Activated CD4-positive, alpha-beta T cell treated with anti-CD3 and anti-CD28 coated beads, Interleukin-10, Interleukin-2, amounts not matched to agents 100 ng/mL and 50 ng/mL, durations not matched to agents 16 hours and 8 hours (primary cell): ENCODE measurements at regions not wholly inside any gene's neighbourhood (a gene's known extent, or its start where the extent isn't known, plus 50 kb on each side); places are given as distances from the start of the nearest gene placed in this dataset.
"Not testable (repeated sequence)": the region's sequence is repeated elsewhere in the genome, so short reads cannot be mapped to it uniquely, and the experiment has no call there.

Source experiments
- DNase-seq: peaks from one replicate; pipeline ENCODE4 v3.0.0-alpha.2; 2020

DNA sequence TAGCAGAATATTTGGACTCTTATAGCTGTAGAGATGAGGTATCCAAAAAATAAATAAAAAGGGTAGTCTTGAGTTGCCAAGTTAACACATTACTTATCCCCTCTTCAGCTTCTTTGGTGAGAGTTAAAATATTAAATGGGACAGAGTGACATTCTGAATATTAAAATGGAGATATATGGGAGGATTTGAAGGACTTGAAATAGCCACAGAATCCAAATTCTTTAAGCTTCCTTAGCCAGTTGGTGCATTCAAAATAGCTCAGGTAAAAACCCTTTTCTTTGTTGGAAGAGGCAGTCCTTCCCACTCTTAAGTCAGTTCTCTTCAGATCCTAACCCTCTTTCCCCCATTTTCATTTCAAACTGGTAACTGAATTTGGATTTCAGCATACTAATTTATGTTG is 130.1 kb upstream of the KLF12 start:
- no peak for DNase-seq

DNA sequence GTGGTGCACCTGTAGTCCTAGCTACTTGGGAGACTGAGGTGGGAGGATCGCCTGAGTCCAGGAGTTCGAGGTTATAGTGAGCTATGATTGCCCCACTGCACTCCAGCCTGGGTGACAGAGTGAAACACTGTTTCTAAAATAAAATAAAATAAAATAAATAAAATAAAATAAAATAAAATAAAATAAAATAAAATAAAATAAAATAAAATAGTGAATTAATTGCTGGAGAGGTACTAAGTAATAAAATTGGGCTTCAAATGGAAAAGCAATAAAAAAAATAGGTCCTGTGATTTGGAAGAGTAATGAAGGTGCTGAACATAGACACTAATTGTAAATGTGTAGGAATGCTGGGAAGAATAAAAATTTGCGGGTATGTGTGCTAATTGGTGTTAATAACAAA is 126.2 kb upstream of the KLF12 start:
- DNase-seq = not testable (repeated sequence)

DNA sequence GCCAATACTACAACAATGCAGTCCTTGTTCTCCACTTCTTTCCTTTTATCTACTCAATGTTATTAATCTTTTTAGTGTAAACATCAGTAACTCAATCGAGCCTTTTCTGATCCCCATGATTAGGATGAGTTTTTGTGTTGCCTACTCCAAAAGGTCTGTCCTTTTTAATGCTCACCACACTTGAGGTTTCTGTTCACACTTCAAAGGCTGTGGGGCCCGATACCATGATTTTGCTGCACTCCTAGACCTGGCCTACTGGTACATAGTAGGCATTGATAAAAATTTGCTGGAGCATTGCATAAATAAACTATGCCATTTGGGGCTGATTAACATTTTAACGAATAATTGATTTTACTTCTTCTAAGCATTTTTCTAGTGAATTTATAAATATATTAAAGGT is 125.4 kb upstream of the KLF12 start:
- DNase-seq = no peak

DNA sequence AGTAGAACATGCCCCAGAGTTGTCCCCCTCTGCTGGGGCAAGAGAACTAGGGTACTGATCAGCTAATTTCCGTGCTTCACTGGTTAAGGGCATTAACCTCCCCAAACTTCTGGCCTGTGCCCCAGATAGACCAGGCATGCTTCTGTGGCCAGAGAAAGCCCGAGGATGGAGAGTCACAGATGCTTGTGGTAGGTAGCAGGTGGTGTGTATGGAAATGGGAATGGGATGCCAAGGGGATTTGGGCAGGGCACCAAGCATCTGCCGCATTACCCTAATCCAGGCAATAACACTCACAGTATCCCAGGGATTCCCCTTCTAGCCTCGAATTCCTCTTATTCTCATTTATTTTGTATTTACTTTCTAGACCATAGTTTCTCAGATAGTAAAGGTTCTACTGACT is 124.8 kb upstream of the KLF12 start:
- no peak for DNase-seq

DNA sequence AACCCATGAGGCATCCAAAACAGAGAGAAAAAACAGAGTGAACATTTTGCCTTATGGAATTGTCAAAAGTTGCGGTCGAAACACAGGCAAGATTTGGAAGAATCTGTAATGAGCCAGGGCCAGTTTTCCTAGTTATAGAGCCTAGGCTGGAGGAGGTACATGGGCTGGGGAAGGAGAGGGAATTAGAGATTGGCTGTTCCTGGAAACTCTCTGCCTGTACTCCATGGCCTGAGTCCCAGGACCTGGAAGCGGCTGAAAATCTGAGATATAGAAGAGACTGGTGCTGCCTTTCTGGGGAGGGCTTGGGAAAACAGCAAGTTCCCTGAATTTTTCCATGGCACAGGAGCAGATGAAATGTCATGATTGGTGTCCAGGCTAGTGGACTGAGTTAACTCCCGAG is 122.8 kb upstream of the KLF12 start:
- DNase-seq = no peak

DNA sequence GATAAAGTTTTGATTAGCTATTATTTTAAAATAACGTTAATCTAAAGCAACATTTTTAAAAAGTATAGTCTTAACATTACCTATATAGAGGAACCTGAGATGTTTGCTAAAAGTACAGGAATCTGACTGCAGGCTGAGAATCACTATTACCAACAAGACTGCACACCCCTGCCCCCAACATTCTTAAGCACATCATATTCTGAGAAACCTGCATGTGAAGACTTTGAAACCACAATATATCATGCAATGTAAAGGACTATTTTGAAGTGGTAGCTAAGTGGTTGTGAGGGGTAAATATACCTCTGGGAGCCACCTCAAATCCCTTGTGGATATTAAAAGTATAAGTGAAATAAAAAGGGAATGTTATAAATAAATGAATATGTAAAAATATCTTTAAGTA is 119.0 kb upstream of the KLF12 start:
- DNase-seq = no peak

DNA sequence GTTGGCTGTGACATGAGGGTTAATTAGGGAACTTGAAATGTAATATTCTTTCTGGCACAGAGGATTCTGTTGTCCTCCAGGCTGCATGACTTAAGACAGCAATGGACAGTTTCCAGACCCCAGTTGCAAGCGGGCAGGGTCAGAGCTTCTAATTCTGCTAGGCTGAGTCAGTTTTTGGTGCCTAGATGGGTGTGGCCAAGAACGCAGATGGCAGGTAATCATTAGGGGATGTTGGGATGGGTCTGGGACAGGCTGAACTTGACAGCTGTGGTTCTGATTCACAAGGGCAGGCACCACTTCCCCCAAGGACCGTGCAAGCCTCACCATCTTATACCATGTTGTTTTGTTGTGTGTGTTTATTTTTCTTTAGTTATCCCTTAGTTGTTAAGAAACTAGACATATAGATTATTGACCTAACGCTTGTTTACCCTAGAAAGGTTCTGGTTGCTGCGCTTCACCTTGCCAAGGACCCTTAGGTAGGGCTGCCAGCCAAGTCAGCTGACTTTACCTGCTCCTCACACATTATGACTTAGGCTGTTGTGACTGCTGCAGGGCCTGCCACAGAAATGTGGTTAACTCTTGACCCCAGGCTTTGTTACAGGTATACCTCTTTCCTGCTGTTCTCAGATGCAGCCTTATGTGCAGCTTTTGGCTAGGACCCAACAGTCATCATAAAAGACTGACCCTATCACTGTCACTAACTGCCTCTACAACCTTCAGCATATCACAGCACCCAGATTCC is 117.7 kb upstream of the KLF12 start:
- DNase-seq = no peak

DNA sequence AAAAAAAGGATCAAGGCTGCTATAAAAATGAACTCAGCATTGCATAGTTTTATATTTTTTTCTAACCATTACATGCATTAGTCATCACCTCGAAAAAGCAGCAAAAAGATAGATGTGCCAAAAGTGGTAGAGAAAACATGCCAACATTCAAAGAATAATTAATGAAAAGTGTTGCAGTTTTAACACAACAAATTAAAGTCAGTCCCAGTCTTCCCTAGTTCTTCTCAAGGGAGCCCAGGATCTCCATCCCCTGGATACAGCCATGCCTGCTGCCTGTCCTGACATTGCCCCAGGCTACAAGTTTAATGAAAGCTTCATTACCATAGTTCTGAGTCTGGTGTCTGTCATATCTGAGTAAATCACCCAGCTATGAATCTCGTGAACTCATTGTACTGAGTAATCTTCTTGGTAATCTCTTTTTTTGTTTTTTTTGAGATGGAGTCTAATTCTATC is 116.6 kb upstream of the KLF12 start:
- no peak for DNase-seq

DNA sequence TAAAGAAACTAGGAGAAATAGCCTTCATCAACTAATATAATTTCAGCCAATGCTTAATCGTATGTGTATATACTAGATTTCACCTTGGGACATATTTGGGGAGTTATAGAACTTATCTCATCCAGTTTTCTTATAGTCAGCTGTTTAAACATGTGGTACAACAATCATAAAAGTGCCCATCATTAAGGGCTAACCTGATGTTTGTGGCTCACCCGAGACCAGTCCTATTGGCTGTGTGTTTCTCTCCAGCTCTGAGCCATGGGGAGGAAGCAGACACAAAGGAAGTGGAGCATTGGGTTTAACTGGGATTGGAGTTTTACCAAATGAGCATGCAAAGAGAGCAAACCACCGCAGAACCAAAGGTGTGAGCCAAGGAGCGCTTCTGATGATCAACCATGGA is 114.3 kb upstream of the KLF12 start:
- DNase-seq = no peak

DNA sequence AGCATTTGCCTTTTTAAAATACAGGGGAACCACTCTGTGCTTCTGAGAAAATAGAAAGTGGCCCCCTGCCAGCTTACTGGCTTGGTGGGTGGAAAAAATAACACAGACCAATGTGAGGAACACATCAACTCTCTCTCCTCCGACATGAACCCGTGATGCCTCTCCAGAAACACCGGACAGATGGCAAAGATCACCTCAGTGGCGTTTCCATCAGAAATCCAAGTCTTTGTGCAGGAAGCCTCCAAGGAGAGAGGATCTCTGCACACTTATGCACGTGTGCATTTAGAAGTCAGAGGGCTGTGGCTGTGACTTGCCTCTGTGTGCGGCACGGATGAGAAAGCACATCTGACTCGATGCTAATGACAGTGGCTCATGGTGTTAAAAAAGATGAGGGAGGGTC is 112.3 kb upstream of the KLF12 start:
- DNase-seq = no peak

DNA sequence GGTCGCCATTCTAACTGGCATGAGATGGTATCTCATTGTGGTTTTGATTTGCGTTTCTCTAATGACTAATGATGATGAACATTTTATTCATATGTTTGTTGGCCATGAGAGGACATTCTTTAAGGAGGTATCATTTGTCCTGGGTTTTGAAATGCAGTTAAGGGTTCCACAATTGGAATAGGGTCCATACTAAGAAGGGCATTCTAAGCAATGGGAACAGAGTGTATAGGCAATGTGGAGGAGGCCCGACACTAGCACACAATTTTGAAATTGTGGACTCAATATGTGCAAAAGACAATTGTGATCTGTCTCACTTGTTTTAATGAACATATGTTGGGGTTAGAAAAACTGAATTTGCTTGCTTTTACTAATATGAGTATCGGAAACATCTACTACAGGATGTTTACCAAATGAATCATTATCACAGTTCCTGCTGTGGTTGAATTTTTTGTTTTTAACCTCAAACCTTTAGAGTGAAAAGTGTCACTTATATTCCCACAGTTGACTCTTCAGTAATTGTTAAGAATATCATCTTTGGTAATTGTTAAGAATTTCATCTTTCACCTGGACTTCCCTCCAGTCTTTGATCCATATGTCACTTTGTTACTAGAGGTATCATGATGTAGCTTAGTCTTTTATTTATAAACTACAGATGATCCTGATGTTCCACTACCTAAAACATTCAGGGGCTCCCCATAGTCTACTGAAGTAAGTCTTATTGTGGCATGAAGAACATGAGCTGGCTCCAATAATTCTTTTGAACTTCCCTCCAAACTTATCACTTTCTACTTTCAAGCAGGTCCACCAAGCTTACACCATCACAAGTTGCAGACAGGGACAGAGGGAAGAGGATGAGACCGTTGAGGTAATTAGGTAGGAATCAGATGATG is 109.7 kb upstream of the KLF12 start:
- peak; percentile 73 for DNase-seq

DNA sequence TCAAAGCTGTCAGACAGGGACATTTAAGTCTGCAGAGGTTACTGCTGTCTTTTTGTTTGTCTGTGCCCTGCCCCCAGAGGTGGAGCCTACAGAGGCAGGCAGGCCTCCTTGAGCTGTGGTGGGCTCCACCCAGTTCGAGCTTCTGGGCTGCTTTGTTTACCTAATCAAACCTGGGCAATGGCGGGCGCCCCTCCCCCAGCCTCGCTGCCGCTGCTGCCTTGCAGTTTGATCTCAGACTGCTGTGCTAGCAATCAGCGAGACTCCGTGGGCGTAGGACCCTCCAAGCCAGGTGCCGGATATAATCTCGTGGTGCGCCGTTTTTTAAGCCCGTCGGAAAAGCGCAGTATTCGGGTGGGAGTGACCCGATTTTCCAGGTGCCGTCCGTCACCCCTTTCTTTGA is 107.1 kb upstream of the KLF12 start:
- not testable (repeated sequence) for DNase-seq

DNA sequence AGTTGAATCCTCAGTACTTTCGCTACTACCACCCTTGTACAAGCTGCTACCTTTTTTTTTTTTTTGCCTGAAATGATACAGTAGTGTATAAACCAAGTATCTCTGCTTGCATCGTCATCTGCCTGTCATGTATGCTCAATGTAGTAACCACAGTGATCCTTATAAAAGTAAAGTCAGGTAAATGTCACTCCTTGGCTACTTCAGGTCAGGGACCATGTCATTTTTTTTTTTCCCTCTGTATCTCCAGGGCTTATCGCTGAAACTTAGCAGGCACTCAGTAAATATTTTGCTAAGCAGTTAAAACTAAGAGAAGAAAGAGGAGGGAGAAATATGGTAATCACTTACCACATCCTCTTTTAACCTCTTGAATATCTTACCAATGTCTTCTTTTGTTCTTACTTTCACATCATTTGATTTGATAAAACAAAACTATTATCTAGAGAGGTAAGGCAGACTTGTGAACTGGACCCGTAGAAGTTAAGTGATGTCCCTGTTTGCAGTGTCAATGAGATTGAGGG is 96.8 kb upstream of the KLF12 start:
- DNase-seq = peak; percentile 4

DNA sequence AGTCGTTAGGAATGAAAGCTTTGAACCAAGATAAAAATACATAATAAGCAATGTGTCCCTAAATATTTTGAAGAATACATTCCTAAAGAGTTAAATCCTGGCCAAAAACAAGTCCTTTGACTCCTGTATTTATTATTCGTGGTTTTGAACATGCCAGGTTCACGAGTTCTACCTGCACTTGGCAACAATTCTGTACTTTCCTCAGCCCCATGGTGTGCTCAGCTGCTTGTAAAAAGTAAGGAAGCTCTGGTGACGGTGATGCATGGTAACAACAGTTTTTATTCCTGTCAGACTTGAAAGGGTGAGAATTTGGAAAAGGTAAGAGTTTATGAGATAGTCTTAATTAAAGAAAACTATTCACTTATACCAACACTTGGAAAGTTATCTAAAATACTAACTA is 95.0 kb upstream of the KLF12 start:
- no peak for DNase-seq

DNA sequence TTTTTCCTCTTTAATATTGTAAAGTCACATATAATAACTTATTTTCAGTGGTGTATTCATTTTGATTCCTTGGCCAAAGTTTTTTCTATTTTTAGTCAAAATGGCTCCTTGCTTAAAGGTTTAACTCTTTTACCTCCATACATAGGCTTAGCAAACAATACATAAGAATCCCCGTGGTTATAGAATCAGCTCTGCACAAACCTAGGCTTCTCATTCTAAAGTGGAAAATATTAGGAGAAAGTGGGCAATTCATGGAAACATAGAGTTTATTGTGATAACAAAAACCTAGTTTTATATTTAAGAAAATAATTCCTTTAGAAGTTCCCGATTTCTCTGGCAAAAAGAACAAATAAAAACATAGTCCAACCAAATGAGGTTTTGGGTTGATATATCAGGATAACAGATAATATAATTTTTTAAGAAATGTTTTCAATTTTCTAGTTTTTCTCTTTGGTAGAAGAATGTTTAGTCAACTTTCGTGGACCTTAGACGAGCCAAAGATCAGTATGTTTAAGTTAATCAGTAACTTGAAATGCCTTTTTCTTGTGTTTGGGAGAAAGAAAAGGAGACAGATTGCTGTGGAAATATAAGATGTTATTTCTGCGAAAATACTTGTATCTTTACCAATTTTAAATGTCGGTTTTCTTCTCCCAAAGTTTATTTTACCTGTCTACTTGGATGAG is 93.4 kb upstream of the KLF12 start:
- DNase-seq = no peak

DNA sequence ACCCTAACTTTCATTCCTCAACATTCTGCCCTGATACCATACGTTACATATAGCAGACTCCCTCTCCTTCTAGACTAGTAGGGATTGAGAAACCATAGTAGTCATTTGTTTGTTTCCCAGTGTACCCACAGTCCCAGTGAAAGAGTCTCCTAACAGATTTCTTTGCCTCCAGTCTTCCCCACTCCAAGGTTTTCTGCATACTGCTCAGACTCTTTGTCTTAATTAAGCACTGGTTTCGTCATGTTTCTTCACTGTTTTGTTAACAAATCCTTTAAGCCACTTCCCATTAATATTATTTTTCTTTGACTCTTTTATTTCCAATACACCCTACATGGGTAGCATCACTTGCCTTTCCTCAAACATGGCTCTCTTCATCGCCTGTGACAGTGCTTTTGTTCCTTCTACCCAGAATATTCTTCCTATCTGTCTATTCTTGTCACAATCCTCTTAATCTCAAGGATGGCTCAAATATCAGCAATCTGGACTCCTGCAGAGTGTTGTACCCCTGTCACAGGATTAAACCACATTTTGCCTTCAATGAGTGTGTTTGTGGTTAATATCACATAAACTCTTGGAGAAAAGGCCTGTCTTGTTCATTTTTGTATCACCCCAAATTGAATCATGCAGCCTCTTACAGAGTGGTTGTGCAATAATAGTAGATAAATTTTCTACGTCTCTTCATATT is 92.7 kb upstream of the KLF12 start:
- DNase-seq = no peak

DNA sequence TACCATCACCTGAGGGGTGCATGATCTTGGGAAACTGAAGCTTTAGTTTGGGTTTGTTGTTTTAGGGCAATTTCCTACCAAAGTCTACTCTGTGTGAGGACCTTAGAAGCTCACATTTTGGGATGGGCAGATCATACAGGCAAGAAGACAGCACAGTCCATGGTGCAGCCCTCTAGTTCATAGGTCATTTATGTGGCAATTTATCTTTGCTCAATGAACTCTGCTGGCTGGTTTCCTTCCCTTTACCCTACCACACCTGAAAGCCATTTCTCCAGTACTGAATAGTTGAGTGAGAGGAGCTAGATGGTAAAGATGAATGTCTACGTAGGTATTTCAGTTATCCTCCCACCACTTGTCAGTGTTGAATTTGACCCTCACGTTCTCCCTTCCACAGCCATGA is 87.5 kb upstream of the KLF12 start:
- no peak for DNase-seq

DNA sequence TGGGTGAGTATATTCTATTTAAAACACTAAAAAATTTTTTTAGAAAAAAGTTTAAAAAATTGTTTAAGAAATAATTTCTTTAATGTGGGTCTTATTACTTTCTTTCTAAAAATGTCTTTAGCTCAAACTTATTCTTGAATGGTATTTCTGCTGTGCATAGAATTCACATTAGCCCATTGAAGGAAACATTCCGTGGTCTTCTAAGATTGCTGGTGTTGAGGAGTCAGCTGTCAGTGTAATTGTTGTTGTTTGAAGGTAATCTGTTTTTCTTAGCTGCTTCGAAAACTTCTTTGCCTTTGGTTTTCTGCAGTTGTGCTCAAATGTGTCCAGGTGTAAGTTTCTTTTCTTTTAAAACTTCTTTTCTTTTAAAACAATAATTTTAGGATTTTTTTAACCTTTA is 85.4 kb upstream of the KLF12 start:
- DNase-seq = no peak

DNA sequence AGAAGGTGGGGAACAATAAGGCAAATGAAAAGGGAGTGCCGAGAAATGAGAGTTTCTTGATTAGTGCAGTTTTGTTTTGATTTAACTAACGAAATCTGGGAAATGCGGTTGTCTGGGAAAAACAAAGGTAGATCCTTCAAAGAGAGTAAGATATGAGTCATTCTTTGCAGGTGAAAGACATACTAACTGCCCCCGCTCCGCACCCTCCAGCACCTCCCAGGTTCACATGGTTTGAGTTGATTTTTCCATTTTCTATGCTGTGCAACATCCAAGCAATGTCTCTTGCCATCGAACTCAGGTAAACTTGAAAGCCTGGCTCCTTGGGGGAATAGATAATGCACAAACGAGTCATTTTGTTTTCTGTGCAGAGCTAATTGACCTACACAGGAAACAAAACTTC is 84.1 kb upstream of the KLF12 start:
- no peak for DNase-seq

DNA sequence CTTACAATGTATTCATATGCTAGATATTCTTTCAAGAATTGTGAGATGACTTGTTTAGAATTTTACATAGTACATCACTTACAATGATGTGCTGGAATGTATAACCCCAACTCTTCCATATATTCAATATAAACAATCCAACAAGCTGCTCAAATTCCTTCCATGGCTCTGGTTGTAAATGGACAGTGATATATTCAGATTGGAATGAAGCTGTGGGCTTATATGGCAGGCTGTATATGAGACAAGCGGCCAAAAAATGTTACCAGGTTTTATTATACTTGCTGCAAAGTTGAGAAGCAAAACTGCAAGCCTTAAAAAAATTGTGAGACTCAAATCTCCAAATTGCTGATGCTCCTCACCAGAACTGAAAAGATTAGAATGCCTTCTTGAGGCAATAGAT is 83.6 kb upstream of the KLF12 start:
- DNase-seq = no peak

DNA sequence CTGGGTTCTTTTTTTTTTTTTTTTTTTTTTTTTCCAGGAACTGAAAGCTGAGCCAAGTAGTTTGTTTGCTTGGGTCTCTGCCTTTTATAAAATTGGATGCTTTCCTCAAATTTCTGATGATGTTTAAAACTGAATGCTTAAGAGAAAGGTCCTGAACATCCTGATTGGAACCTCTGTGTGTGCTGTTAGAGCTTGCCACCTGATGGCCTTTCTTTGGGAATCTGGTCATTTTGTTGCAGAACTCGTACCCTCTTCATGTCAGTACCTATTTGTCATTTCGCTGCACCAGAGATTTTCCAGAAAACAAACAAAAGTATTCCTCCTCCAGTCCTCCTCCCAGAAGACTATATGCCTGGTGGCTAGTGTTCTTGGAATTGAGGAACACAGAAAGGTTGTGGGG is 81.2 kb upstream of the KLF12 start:
- DNase-seq = no peak

DNA sequence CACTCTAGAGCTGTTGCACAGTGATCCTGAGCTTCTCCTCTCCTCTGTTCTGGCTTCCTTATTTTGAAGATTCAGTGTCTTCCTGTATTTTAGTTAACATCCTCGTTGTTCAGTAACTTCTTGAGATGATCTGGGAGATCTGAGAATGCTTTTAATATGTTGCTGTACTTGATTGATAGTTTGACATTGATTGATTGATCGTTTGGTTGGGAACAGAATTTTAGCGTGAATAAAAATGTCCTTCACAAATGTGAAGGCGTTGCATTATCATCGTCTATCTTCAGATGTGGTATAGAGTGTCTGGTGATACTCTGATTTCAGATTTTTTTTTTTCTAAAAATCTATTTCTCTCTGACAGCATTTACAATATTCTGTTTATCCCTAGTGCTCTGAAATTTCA is 80.1 kb upstream of the KLF12 start:
- no peak for DNase-seq
